ENCODE measurements at regions not wholly inside any gene's neighbourhood (a gene's known extent, or its start where the extent isn't known, plus 50 kb on each side); places are given as distances from the start of the nearest gene placed in this dataset.

GRCh38 chr20:47879771-47880170 is 94.5 kb upstream of the SULF2 start:
- no peak for DNase-seq (ENCODE audit: insufficient read length, low spot score)
- FAIRE-seq = no peak
- TF ChIP-seq, protein P1, sequence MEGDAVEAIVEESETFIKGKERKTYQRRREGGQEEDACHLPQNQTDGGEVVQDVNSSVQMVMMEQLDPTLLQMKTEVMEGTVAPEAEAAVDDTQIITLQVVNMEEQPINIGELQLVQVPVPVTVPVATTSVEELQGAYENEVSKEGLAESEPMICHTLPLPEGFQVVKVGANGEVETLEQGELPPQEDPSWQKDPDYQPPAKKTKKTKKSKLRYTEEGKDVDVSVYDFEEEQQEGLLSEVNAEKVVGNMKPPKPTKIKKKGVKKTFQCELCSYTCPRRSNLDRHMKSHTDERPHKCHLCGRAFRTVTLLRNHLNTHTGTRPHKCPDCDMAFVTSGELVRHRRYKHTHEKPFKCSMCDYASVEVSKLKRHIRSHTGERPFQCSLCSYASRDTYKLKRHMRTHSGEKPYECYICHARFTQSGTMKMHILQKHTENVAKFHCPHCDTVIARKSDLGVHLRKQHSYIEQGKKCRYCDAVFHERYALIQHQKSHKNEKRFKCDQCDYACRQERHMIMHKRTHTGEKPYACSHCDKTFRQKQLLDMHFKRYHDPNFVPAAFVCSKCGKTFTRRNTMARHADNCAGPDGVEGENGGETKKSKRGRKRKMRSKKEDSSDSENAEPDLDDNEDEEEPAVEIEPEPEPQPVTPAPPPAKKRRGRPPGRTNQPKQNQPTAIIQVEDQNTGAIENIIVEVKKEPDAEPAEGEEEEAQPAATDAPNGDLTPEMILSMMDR (IDR thresholded peaks at IDR 0.05; ENCODE audit: insufficient read depth, missing control alignments) = no peak

DNA sequence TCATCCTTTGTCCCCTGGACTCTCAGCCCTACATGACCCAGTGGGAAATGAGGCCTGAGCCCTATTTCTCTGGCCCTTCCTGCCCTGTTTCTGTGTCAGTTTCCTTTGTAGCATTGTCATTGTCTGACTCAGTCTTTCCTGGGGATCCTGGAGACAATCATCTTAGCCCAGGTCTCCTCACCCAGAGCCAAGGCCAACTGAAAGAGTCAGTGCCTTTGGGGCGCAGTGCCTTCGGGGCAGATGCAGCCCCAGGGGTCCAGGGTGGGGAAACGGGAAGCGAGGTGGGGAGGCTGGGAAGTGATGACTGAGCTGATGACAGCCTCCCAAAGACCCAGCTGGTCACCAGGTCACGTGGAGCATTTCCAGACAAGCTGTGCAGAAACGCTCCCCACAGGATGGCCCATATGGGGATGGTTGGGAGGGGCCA is 93.3 kb upstream of the SULF2 start:
- TF ChIP-seq, protein P1 (IDR thresholded peaks at IDR 0.05; ENCODE audit: insufficient read depth, missing control alignments) = no peak
- FAIRE-seq (no peak), DNase-seq (ENCODE audit: insufficient read length, low spot score) (no peak)

DNA sequence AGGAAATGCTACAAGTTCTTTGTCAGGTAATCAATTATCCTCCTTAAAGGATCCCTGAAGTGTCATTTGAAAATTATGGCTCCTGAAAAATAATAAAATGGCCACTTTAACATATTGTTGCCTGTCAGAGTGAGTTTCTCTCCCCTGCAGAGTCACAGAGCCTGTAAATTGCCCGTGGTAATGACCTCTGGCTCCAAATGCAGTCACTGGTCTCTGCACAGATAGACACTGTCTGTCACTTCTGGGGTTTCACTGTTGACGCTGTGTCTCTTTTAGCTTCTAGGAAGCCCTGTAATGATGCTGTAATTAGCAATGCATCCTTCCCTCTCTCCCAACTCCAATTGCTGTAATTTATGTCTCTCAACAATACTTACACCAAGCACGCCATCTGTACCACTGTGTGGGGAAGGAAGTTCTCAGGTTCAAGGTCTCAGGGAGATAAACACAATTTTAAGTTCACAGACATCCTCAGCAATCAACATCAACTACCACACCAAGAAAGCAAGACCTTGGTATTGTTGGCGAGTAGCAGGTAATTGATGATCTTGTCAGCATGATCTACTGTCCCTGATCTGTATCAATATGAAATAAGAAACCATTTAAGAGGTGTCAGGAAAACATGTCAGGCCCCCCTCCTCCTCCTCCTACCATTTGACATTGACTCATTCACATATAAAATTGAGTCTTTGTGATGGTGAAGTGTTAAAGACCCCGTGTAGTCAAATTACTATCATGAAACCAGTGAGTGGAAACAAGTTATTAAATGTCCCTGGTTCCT is 91.2 kb upstream of the SULF2 start:
- DNase-seq (ENCODE audit: insufficient read length, low spot score) = no peak
- TF ChIP-seq, protein P1 (IDR thresholded peaks at IDR 0.05; ENCODE audit: insufficient read depth, missing control alignments) = no peak
- FAIRE-seq = no peak

DNA sequence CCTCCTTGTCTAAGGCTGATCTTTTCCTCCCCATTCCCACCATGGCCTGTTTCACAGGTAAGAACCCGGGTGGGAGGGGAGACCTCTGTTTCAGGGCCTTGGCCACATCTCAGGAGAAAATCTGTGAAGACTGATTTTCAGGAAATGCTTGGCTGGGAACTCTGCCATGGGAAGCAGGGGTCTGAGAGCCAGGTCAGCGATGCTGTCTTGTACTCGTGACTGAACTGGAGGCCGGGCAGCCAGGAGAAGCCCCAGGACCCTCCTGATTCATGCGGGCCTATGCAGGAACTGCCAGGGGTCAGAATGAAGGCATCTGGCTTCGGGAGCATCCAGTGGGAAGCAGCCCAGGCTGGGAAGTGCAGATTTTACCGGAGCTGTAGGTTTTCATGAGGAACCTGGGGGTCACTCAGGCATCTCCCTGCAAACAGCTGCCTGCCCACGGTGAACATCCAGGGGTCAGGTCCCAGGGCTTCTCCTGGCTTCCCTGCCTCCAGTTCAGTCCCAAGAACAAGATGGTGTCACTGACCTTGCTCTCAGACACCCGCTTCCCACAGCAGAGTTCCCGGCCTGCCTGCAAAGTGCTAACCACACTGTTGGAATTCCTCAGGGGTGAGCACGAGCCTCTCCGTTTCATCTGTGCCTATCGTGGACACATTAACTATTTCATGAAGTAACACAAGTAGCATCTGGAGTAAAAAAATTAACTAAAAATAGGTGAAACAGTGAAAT is 90.2 kb upstream of the SULF2 start:
- no peak for DNase-seq (ENCODE audit: insufficient read length, low spot score)
- no peak for FAIRE-seq
- TF ChIP-seq, protein P1 (IDR thresholded peaks at IDR 0.05; ENCODE audit: insufficient read depth, missing control alignments) = no peak

GRCh38 chr20:47872341-47872740 is 87.1 kb upstream of the SULF2 start:
- TF ChIP-seq, protein P1 (IDR thresholded peaks at IDR 0.05; ENCODE audit: insufficient read depth, missing control alignments) = no peak
- DNase-seq (ENCODE audit: insufficient read length, low spot score) (no peak), FAIRE-seq (no peak)

- TF ChIP-seq, protein P1 (IDR thresholded peaks at IDR 0.05; ENCODE audit: insufficient read depth, missing control alignments) = no peak
- no peak for FAIRE-seq
- DNase-seq (ENCODE audit: insufficient read length, low spot score) = no peak
These were observed 85.2 kb upstream of the SULF2 start for GRCh38 chr20:47870475-47870874.

- FAIRE-seq (no peak), DNase-seq (ENCODE audit: insufficient read length, low spot score) (no peak)
- TF ChIP-seq, protein P1 (IDR thresholded peaks at IDR 0.05; ENCODE audit: insufficient read depth, missing control alignments) = no peak
These were observed 83.5 kb upstream of the SULF2 start for GRCh38 chr20:47868744-47869143.
